MCF 10A (cell line): ENCODE measurements at regions not wholly inside any gene's neighbourhood (a gene's known extent, or its start where the extent isn't known, plus 50 kb on each side); places are given as distances from the start of the nearest gene placed in this dataset.

Experiments used
- BruUV-seq: library from RNA; stranded (reverse); fragments of 400-500 nt; replicated peaks from 2 replicates; lab custom pipeline; 2021; lab: Mats Ljungman, UMichigan
- CTCF ChIA-PET: fragments of 300-600 bp; sonication (Branson Sonifier 250); formaldehyde crosslinking; extraction: SDS; loops from one replicate; lab custom pipeline; 2021; ENCODE audit warnings: antibody characterized with exemption, inconsistent platforms; lab: Yijun Ruan, JAX
- POLR2A ChIA-PET: fragments of 300-600, 350-650 bp; sonication (Branson Sonifier 250); formaldehyde crosslinking; extraction: SDS; loops from one replicate; lab custom pipeline; 2020; ENCODE audit warnings: antibody characterized with exemption, inconsistent platforms; lab: Yijun Ruan, JAX
- DNase-seq: peaks from one replicate; pipeline ENCODE4 v3.0.0-alpha.2; 2018; ENCODE audit not compliant: unreplicated experiment
- H3K27ac Mint-ChIP-seq: one replicate; pipeline ENCODE4 v1.8.0; 2022; ENCODE audit warnings: mild to moderate bottlenecking, low read depth, mixed read lengths; ENCODE audit not compliant: unreplicated experiment
- H3K27me3 Mint-ChIP-seq: one replicate; pipeline ENCODE4 v1.8.0; 2022; ENCODE audit warnings: mixed read lengths; ENCODE audit not compliant: insufficient read depth, unreplicated experiment
- H3K36me3 Mint-ChIP-seq: one replicate; pipeline ENCODE4 v1.8.0; 2022; ENCODE audit warnings: mild to moderate bottlenecking, moderate library complexity, mixed read lengths; ENCODE audit not compliant: insufficient read depth, unreplicated experiment
- H3K4me1 Mint-ChIP-seq: one replicate; pipeline ENCODE4 v1.8.0; 2022; ENCODE audit warnings: mixed read lengths; ENCODE audit not compliant: insufficient read depth, unreplicated experiment
- H3K4me3 Mint-ChIP-seq: one replicate; pipeline ENCODE4 v1.8.0; 2022; ENCODE audit warnings: mild to moderate bottlenecking, moderate library complexity, mixed read lengths; ENCODE audit not compliant: unreplicated experiment
- H3K9me3 Mint-ChIP-seq: one replicate; pipeline ENCODE4 v1.8.0; 2022; ENCODE audit warnings: mixed read lengths; ENCODE audit not compliant: unreplicated experiment
- CTCF ChIP-seq: fragments of 200-600 bp; IDR thresholded peaks from one replicate; pipeline ENCODE4 v1.8.0; 2022; ENCODE audit warnings: antibody characterized with exemption, mild to moderate bottlenecking; ENCODE audit not compliant: unreplicated experiment
- intact Hi-C: fragments of 100-400 bp; cut with micrococcal nuclease; formaldehyde crosslinking; loops from 2 replicates; pipeline ENCODE4 v1.14.1; 2022

GRCh38 chr4:52535793-52536192 lies 123.3 kb downstream of the USP46 start:
- TF ChIP-seq CTCF = no peak
- intact Hi-C loops = no loop called here
- ChIA-PET POLR2A (no interaction called here), CTCF (interaction anchor here (1.8 kb wide), 1 partner anchor 10 kb away, joined by 9 read pairs; no protein-coding TSS in a partner anchor)
- Mint-ChIP-seq H3K4me1 (no peaks in the 10 kb centered on the region), H3K27me3 (no peaks in the 10 kb centered on the region), H3K4me3 (no peak overlapping the region), H3K9me3 (no peaks in the 10 kb centered on the region), H3K27ac (no peak overlapping the region), H3K36me3 (no peaks in the 10 kb centered on the region)
- no TSS peak for BruUV-seq
- no peak for DNase-seq
